HG02588 (cell line): ENCODE measurements at regions not wholly inside any gene's neighbourhood (a gene's known extent, or its start where the extent isn't known, plus 50 kb on each side); places are given as distances from the start of the nearest gene placed in this dataset.
"Not testable (repeated sequence)": the region's sequence is repeated elsewhere in the genome, so short reads cannot be mapped to it uniquely, and the experiment has no call there.

ENCODE experiments used
- ATAC-seq: cut with Tn5 transposase; IDR thresholded peaks from one replicate; pipeline ENCODE4 v1.9.1; 2021; ENCODE audit warnings: mild to moderate bottlenecking, moderate library complexity; ENCODE audit not compliant: unreplicated experiment

DNA sequence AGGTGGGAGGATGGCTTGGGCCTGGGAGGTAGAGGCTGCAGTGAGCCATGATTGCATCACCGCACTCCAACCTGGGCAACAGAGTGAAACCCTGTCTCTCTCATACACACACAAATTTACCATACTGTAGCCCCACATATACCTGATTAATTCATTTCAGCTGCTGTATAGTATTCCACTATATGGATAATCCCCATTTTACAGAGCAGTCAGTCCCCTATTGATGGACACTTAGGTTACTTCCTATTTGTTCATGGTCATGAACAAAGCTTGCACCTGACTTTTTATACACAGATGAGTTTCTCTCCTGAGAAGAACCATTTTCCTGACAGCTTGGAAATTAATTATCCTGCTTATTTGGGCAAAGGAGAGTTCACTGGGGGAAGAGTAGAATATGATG, 59.2 kb downstream of the EMX2 start:
- ATAC-seq = no peak

GRCh38 chr10:117603081-117603480, 60.5 kb downstream of the EMX2 start:
- ATAC-seq = no peak

- ATAC-seq = no peak
Observed at GRCh38 chr10:117603726-117604125, 61.2 kb downstream of the EMX2 start.

GRCh38 chr10:117609095-117609795, 66.7 kb downstream of the EMX2 start:
- no peak for ATAC-seq

GRCh38 chr10:117609796-117610170, 67.2 kb downstream of the EMX2 start:
- ATAC-seq = no peak

DNA sequence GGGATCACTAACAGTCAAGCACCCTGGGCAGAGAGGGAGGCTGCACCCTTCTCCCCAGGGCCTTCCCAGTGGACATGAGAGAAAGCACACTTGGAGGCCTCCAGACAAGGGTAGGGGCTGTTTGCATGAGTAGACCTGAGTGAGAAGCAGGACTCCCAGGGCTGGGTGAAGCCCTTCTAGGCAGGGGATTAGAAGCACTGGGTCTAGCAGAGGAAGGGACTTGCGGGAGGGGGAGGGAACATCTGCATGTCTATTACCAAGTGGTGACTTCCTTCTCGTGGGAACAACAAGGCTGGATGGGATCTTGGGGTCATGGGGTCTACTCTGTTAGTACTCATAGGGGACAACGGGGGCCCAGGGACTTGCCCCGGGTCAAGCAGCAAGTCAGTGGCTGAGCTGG, 67.8 kb downstream of the EMX2 start:
- no peak for ATAC-seq

GRCh38 chr10:117612113-117612512, 69.6 kb downstream of the EMX2 start:
- ATAC-seq = no peak

DNA sequence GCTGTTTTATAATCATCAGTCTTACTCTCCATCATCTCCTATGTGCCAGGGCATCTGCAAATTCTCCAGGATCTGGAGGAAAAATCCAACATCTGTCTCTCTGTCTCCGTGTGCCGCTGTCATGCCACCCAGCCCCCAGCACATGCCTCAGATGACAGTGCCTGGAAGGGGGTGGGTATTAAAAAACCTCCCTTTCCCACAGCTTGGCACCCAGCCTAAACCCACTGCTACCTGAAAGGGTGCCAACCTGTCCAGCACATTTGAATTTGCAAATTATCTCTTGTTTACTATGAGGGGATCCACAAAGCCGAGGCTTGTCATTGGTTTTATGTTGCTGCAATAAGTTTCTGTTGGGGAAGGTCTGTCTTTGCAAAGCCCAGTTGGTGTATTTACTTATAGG, 73.1 kb downstream of the EMX2 start:
- no peak for ATAC-seq

- no peak for ATAC-seq
Observed at GRCh38 chr10:117616179-117616578, 73.6 kb downstream of the EMX2 start.

- ATAC-seq = no peak
Observed at GRCh38 chr10:117617086-117617485, 74.5 kb downstream of the EMX2 start.

GRCh38 chr10:117617659-117618058, 75.1 kb downstream of the EMX2 start:
- no peak for ATAC-seq

GRCh38 chr10:117619223-117619622, 76.7 kb downstream of the EMX2 start:
- ATAC-seq = no peak

GRCh38 chr10:117619707-117620405, 77.3 kb downstream of the EMX2 start:
- no peak for ATAC-seq

DNA sequence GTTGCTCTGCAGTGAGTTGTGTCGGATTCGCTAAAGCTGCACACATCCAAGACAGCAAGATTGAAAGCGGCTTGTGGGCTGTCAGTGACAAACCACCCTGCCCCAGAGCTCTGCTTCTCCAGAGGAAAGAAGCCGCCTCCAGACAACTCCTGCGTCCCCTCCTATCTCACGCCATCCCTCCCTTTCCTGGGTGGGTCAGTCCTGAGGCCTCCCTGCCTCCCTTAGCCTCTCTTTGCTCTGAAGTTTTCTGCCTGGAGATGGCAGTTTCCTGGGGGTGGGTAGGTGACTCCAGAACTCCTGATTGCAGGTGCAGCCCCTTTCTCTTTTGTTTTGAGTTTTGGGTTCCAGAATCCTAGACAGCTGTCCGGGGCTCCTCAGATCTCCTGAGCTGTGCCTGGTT, 78.7 kb downstream of the EMX2 start:
- ATAC-seq = no peak

- no peak for ATAC-seq
Observed at GRCh38 chr10:117621795-117622420, 79.4 kb downstream of the EMX2 start.

GRCh38 chr10:117622471-117623184, 80.1 kb downstream of the EMX2 start:
- ATAC-seq = no peak

GRCh38 chr10:117626228-117626627, 83.7 kb downstream of the EMX2 start:
- no peak for ATAC-seq

- no peak for ATAC-seq
Observed at GRCh38 chr10:117627561-117627960, 85.0 kb downstream of the EMX2 start.

GRCh38 chr10:117629717-117630116, 87.2 kb downstream of the EMX2 start:
- not testable (repeated sequence) for ATAC-seq

- no peak for ATAC-seq
Observed at GRCh38 chr10:117631276-117632145, 89.0 kb downstream of the EMX2 start.

GRCh38 chr10:117632406-117632805, 89.9 kb downstream of the EMX2 start:
- no peak for ATAC-seq
